OCI-LY1 (cell line): ENCODE measurements at regions not wholly inside any gene's neighbourhood (a gene's known extent, or its start where the extent isn't known, plus 50 kb on each side); places are given as distances from the start of the nearest gene placed in this dataset.

Experiments
- CTCF ChIP-seq: fragments of 200-600 bp; sonication (generic), shearing (Covaris generic); IDR thresholded peaks from 2 replicates; pipeline ENCODE4 v1.5.1; 2017; ENCODE audit warnings: mild to moderate bottlenecking, antibody characterized with exemption, low read length, moderate library complexity, mixed read lengths
- EZH2 ChIP-seq: fragments of 200-600 bp; sonication (generic), shearing (Covaris generic); IDR thresholded peaks from 2 replicates; pipeline ENCODE4 v1.8.0; 2017; ENCODE audit warnings: borderline replicate concordance, mixed run types, mild to moderate bottlenecking, antibody characterized with exemption, low read length, moderate library complexity, mixed read lengths

DNA sequence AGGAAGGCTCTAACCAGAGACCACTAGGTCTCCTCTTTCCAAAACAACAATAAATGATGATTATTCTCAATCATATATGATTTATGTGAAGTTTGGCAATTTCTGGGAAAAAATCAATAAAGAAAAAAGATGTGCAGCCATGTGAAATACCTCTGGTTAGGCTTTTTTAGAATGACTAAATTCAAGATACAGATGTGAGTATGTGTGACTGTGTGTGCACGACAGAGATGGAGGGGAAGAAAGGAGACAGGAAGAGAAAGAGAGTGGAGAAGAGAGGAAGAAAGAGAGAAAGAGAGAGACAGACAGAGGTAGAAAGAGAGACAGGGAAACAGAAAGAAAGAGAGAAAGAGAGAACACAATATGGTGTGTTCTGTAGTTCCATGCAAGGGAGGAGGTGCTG, 558.6 kb upstream of the CDH5 start:
- TF ChIP-seq EZH2 (no peak), CTCF (no peak)
